Large intestine (tissue), 3 donors: ENCODE measurements at regions not wholly inside any gene's neighbourhood (a gene's known extent, or its start where the extent isn't known, plus 50 kb on each side); places are given as distances from the start of the nearest gene placed in this dataset.
A peak's percentile ranks its signal among the peaks of the same experiment; 100 is the strongest.

Experiments
- DNase-seq, 2 donors: peaks; one replicate each; pipeline versions ENCODE4 v3.0.0 to v3.0.0-alpha.2; 2013
- H3K27ac ChIP-seq: one replicate; pipeline ENCODE4 v1.5.1; 2013; ENCODE audit warnings: low read length
- H3K27me3 ChIP-seq: 2 replicates; pipeline ENCODE4 v1.6.1; 2013; ENCODE audit warnings: low read length; ENCODE audit not compliant: control insufficient read depth, insufficient read depth
- H3K36me3 ChIP-seq: 2 replicates; pipeline ENCODE4 v1.6.1; 2013; ENCODE audit warnings: low read length; ENCODE audit not compliant: control insufficient read depth, insufficient read depth
- H3K4me1 ChIP-seq: one replicate; pipeline ENCODE4 v1.6.1; 2013; ENCODE audit warnings: low read length; ENCODE audit not compliant: control insufficient read depth, insufficient read depth
- H3K4me3 ChIP-seq: one replicate; pipeline ENCODE4 v1.5.1; 2013; ENCODE audit warnings: low read length
- H3K9me3 ChIP-seq: one replicate; pipeline ENCODE4 v1.6.1; 2013; ENCODE audit warnings: mild to moderate bottlenecking, low read depth, low read length, moderate library complexity; ENCODE audit not compliant: control insufficient read depth
- WGBS: methylation state at CpG from one replicate; pipeline ENCODE4 v1.1.5; 2013; ENCODE audit warnings: low lambda C conversion rate; ENCODE audit not compliant: insufficient coverage; 5-methylcytosine and 5-hydroxymethylcytosine counted together

GRCh38 chr7:25552998-25553397 is 324.7 kb upstream of the NPVF start:
- no peaks in the 10 kb centered on the region for H3K9me3 ChIP-seq
- H3K36me3 ChIP-seq: no peaks in the 10 kb centered on the region
- no peak overlapping the region for H3K27ac ChIP-seq
- WGBS: no CpG with 5 or more reads among the region's 3 CpGs
- peaks cover 5% of the 10 kb centered on the region for H3K4me1 ChIP-seq
- DNase-seq: no peak
- H3K4me3 ChIP-seq: no peak overlapping the region
- H3K27me3 ChIP-seq: peaks cover 38% of the 10 kb centered on the region

DNA sequence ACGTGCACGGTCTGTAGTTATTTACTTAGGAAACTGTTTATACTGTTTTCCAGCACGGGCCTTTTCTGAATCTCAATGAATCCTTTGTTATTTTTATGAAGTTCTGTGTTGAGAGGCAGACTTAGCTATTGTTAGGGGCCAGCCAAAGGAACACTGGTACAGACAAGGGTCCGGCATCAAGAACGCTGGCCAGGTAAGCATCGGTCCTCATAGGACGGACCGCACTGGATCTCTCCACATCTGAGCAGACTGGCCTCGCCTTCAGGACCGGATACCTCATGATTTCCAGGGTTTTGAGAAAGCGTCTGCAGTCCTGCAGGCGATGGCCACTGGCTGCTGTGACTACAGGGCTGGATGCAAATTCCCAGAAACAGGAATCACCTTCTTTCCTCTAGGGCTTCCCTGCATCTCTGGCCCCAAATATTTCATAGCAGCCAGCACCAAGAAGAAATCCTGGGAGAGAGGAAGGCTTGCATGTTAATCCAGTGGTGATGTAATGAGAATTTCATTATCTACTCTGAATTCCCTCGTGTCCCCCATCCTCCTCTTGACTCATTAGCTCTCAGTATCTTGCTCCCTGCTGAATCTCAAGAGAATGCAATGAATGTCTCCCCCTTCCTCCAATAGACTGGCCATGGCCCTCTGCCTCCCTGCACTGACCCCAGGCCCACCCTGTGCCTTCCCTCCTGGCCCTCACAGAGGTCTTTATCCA is 325.4 kb upstream of the NPVF start:
- WGBS: no CpG with 5 or more reads among the region's 13 CpGs
- Histone ChIP-seq H3K36me3 (no peaks in the 10 kb centered on the region), H3K4me3 (no peak overlapping the region), H3K9me3 (no peaks in the 10 kb centered on the region), H3K4me1 (peaks cover 5% of the 10 kb centered on the region), H3K27ac (no peak overlapping the region), H3K27me3 (peaks cover 34% of the 10 kb centered on the region)
- DNase-seq: no peak

DNA sequence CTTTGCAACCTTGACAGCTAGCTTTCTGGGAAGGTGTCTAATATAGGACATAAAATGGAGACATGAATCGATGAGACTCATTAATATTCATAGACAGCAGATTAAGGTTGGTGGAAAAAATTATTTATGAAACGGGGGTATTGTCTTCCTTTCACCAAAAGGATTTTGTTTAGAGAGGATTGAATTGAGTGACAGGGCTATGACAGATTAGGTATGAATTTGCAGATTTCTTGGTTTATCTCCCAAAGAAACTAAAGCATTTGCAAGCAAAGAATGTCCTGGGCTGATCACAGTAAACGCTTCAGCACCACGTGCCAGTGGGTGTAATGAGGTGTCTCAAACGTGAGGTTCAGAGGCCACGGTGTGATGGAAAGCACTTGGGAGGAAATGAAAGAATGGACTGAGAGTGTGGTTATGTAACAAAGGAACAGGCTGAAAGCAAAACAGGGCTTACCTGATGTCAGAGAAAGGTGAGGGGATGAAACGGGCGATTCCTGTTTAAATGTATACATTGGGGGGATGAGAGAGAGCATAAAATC is 329.2 kb upstream of the NPVF start:
- Histone ChIP-seq H3K27ac (no peak overlapping the region), H3K36me3 (no peaks in the 10 kb centered on the region), H3K27me3 (peaks cover 31% of the 10 kb centered on the region), H3K4me3 (no peak overlapping the region), H3K9me3 (no peaks in the 10 kb centered on the region), H3K4me1 (no peaks in the 10 kb centered on the region)
- WGBS: 0% methylated on average over 1 of the region's 8 CpGs
- DNase-seq: peak; percentile 52 to 68

- Histone ChIP-seq H3K27ac (no peak overlapping the region), H3K4me1 (no peaks in the 10 kb centered on the region), H3K36me3 (no peaks in the 10 kb centered on the region), H3K27me3 (peaks cover 28% of the 10 kb centered on the region), H3K9me3 (no peaks in the 10 kb centered on the region), H3K4me3 (no peak overlapping the region)
- WGBS: no CpG with 5 or more reads among the region's 4 CpGs
- no peak for DNase-seq
Measured at GRCh38 chr7:25557930-25558329, 329.6 kb upstream of the NPVF start.

DNA sequence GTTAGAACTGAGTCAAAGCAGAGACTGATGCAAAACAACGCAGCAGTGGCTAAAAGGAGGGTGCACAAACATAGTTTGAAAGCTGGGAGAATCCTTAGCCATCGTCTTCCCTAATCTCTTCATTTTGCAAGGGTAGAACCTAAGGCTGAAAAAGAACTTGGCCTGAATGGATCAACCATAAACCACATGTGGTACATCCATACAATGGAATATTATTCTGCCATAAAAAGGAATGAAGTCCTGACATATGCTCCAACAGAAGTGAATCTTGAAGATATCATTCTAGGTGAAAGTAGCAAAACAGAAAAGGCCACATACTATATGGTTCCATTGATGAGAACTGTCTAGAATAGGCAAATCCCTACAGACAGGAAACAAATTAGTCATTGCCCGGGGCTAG is 330.3 kb upstream of the NPVF start:
- no peaks in the 10 kb centered on the region for H3K36me3 ChIP-seq
- no CpG with 5 or more reads among the region's 3 CpGs for WGBS

DNA sequence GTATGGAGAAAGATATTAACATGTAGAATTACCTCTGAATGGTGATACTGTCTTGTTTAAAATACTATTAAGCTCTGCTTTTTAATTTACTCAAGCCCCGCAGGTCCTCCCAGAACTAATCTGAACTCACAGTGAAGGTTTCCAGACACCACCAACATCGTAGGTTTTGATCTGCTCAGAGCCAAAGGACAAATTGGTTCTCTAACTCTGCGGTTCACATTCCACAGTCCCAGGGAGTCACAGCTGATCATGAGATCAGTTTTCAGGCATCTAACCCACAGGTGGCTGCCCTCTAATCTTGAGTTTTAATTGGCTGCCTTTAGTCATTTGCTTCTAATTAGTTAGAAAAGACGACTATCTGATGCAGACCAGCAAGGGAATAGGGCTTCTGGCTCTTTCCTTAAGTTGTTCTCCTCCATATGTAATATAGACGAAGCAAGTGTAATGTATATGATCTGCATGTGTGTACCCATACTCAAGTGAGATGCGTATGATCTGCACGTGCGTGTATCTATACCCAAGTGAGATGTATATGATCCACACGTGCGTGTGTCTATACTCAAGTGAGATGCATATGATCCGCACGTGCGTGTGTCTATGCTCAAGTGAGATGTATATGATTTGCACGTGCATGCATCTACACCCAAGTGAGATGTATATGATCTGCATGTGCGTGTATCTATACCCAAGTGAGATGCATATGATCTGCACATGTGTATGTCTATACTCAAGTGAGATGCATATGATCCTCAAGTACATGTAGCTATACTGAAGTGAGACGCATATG is 331.5 kb upstream of the NPVF start:
- Histone ChIP-seq H3K4me3 (no peak overlapping the region), H3K36me3 (no peaks in the 10 kb centered on the region), H3K27me3 (peaks cover 19% of the 10 kb centered on the region), H3K4me1 (no peaks in the 10 kb centered on the region), H3K9me3 (no peaks in the 10 kb centered on the region), H3K27ac (no peak overlapping the region)
- 93% methylated on average over 3 of the region's 16 CpGs for WGBS
- DNase-seq: no peak

More for the DNA sequence above, 330.3 kb upstream of the NPVF start:
- Histone ChIP-seq H3K27ac (no peak overlapping the region), H3K4me1 (no peaks in the 10 kb centered on the region), H3K27me3 (peaks cover 23% of the 10 kb centered on the region), H3K4me3 (no peak overlapping the region), H3K9me3 (no peaks in the 10 kb centered on the region)
- no peak for DNase-seq

GRCh38 chr7:25562673-25563182 is 334.4 kb upstream of the NPVF start:
- WGBS: no CpG with 5 or more reads among the region's 6 CpGs
- Histone ChIP-seq H3K4me1 (no peaks in the 10 kb centered on the region), H3K27ac (no peak overlapping the region), H3K36me3 (no peaks in the 10 kb centered on the region), H3K4me3 (no peak overlapping the region), H3K9me3 (no peaks in the 10 kb centered on the region), H3K27me3 (peaks cover 20% of the 10 kb centered on the region)
- DNase-seq: no peak

DNA sequence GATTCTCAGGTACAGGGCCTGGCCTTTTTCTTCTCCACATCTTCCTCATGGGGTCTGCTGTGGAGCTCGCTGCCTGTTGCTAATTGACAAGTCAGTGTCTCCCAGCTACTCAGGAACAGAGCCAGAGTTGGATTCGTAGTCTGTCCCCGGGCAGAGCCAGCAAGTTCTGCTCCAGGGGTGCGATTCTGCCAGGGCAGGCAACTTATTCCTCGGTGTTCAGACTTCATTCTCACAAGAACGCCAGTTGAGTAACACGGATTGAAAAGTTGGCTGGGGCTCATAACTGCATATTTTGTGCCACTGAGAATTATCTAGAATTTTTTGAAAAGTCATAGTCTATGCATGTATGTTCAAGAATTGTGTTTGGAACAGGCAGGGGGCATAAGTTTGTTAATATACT is 336.7 kb upstream of the NPVF start:
- H3K4me3 ChIP-seq: no peak overlapping the region
- H3K36me3 ChIP-seq: no peaks in the 10 kb centered on the region
- no CpG with 5 or more reads among the region's 7 CpGs for WGBS
- H3K9me3 ChIP-seq: no peaks in the 10 kb centered on the region
- DNase-seq: no peak
- no peak overlapping the region for H3K27ac ChIP-seq
- no peaks in the 10 kb centered on the region for H3K4me1 ChIP-seq
- H3K27me3 ChIP-seq: peaks cover 15% of the 10 kb centered on the region

DNA sequence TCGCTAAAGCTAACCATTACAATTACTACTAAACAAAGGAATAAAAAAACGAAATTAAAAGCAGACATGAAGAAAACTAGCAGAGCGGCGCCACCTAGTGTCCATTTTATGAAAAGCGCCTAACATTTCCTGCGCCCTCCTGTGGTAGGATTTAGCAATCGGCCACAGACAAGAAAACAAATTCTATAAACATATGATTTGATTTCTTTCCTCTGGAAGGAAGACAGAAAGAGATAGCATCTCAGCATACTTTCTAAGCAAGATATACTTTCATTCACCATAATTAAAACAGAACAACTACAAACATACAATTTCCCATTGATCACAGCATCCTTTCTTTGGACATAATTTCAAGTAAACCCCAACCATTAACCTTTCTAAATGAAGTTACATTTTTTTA is 337.7 kb upstream of the NPVF start:
- peaks cover 9% of the 10 kb centered on the region for H3K27me3 ChIP-seq
- no peak overlapping the region for H3K27ac ChIP-seq
- H3K9me3 ChIP-seq: no peaks in the 10 kb centered on the region
- 0% methylated on average over 1 of the region's 7 CpGs for WGBS
- peak; percentile 45 to 47 for DNase-seq
- H3K4me1 ChIP-seq: no peaks in the 10 kb centered on the region
- no peaks in the 10 kb centered on the region for H3K36me3 ChIP-seq
- no peak overlapping the region for H3K4me3 ChIP-seq

- no peaks in the 10 kb centered on the region for H3K4me1 ChIP-seq
- no peak overlapping the region for H3K27ac ChIP-seq
- DNase-seq: no peak
- H3K9me3 ChIP-seq: no peaks in the 10 kb centered on the region
- WGBS: 71% methylated on average over 1 of the region's 7 CpGs
- H3K36me3 ChIP-seq: no peaks in the 10 kb centered on the region
- no peak overlapping the region for H3K4me3 ChIP-seq
- peaks cover 3% of the 10 kb centered on the region for H3K27me3 ChIP-seq
Measured at GRCh38 chr7:25567430-25567829, 339.1 kb upstream of the NPVF start.
